Adipocyte (in vitro differentiated cells): ENCODE measurements at regions not wholly inside any gene's neighbourhood (a gene's known extent, or its start where the extent isn't known, plus 50 kb on each side); places are given as distances from the start of the nearest gene placed in this dataset.
A peak's percentile ranks its signal among the peaks of the same experiment; 100 is the strongest.
"Not testable (repeated sequence)": the region's sequence is repeated elsewhere in the genome, so short reads cannot be mapped to it uniquely, and the experiment has no call there.

Experiments
- DNase-seq: peaks from one replicate; pipeline ENCODE4 v3.0.0-alpha.2; 2015; ENCODE audit warnings: low read depth
- H3K27me3 ChIP-seq: replicated peaks from 2 replicates; pipeline ENCODE4 v1.7.0; 2013; ENCODE audit warnings: mild to moderate bottlenecking, low read length, moderate library complexity; ENCODE audit not compliant: control insufficient read depth, insufficient read depth
- H3K36me3 ChIP-seq: 2 replicates; pipeline ENCODE4 v1.7.0; 2013; ENCODE audit warnings: low read length, mild to moderate bottlenecking, moderate library complexity; ENCODE audit not compliant: control insufficient read depth, insufficient read depth, severe bottlenecking
- H3K4me1 ChIP-seq: 2 replicates; pipeline ENCODE4 v1.7.0; 2013; ENCODE audit warnings: mild to moderate bottlenecking, low read length, moderate library complexity; ENCODE audit not compliant: control insufficient read depth, insufficient read depth
- H3K4me3 ChIP-seq: 2 replicates; pipeline ENCODE4 v1.7.0; 2013; ENCODE audit warnings: mild to moderate bottlenecking, low read length, moderate library complexity
- H3K9ac ChIP-seq: 2 replicates; pipeline ENCODE4 v1.7.0; 2013; ENCODE audit warnings: mild to moderate bottlenecking, low read length, moderate library complexity
- H3K9me3 ChIP-seq: 2 replicates; pipeline ENCODE4 v1.7.0; 2013; ENCODE audit warnings: mild to moderate bottlenecking, low read length, moderate library complexity; ENCODE audit not compliant: control insufficient read depth

- Histone ChIP-seq H3K36me3 (no peaks in the 10 kb centered on the region), H3K9ac (no peak overlapping the region), H3K9me3 (no peaks in the 10 kb centered on the region), H3K4me3 (no peak overlapping the region), H3K27me3 (no peaks in the 10 kb centered on the region), H3K4me1 (peaks cover 17% of the 10 kb centered on the region)
- DNase-seq, result peak; percentile 50
Measured at GRCh38 chr5:163569284-163569683, 63.9 kb downstream of the MAT2B start.

- DNase-seq, result peak; percentile 70
- Histone ChIP-seq H3K9ac (no peak overlapping the region), H3K4me3 (no peak overlapping the region), H3K27me3 (no peaks in the 10 kb centered on the region), H3K4me1 (peaks cover 5% of the 10 kb centered on the region), H3K36me3 (no peaks in the 10 kb centered on the region), H3K9me3 (no peaks in the 10 kb centered on the region)
Measured at GRCh38 chr5:163571744-163572143, 66.3 kb downstream of the MAT2B start.

- DNase-seq, result no peak
- Histone ChIP-seq H3K9ac (no peak overlapping the region), H3K9me3 (no peaks in the 10 kb centered on the region), H3K4me1 (peaks cover 5% of the 10 kb centered on the region), H3K27me3 (no peaks in the 10 kb centered on the region), H3K4me3 (no peak overlapping the region), H3K36me3 (no peaks in the 10 kb centered on the region)
Measured at GRCh38 chr5:163574472-163575440, 69.3 kb downstream of the MAT2B start.

- Histone ChIP-seq H3K36me3 (no peaks in the 10 kb centered on the region), H3K9ac (no peak overlapping the region)
Measured at GRCh38 chr5:163578652-163579051, 73.2 kb downstream of the MAT2B start.

GRCh38 chr5:163579729-163580128 is 74.3 kb downstream of the MAT2B start:
- H3K27me3 ChIP-seq, result no peaks in the 10 kb centered on the region

More at GRCh38 chr5:163578652-163579051, 73.2 kb downstream of the MAT2B start:
- no peaks in the 10 kb centered on the region for H3K9me3 ChIP-seq
- H3K4me3 ChIP-seq, result no peak overlapping the region
- no peaks in the 10 kb centered on the region for H3K27me3 ChIP-seq
- no peaks in the 10 kb centered on the region for H3K4me1 ChIP-seq
- DNase-seq, result no peak

GRCh38 chr5:163580516-163580915 is 75.1 kb downstream of the MAT2B start:
- H3K4me1 ChIP-seq, result no peaks in the 10 kb centered on the region
- H3K27me3 ChIP-seq, result no peaks in the 10 kb centered on the region
- H3K9me3 ChIP-seq, result no peaks in the 10 kb centered on the region

More at GRCh38 chr5:163579729-163580128, 74.3 kb downstream of the MAT2B start:
- no peaks in the 10 kb centered on the region for H3K36me3 ChIP-seq
- H3K4me3 ChIP-seq, result no peak overlapping the region
- no peaks in the 10 kb centered on the region for H3K4me1 ChIP-seq
- H3K9ac ChIP-seq, result no peak overlapping the region
- no peak for DNase-seq
- no peaks in the 10 kb centered on the region for H3K9me3 ChIP-seq

GRCh38 chr5:163583491-163584153 is 78.2 kb downstream of the MAT2B start:
- H3K9ac ChIP-seq, H3K27me3 ChIP-seq, DNase-seq, H3K9me3 ChIP-seq, H3K4me1 ChIP-seq, H3K4me3 ChIP-seq, H3K36me3 ChIP-seq: not testable (repeated sequence)

More at GRCh38 chr5:163580516-163580915, 75.1 kb downstream of the MAT2B start:
- Histone ChIP-seq H3K4me3 (no peak overlapping the region), H3K36me3 (no peaks in the 10 kb centered on the region), H3K9ac (no peak overlapping the region)
- DNase-seq, result no peak

- no peak for DNase-seq
- H3K27me3 ChIP-seq, result no peaks in the 10 kb centered on the region
Measured at GRCh38 chr5:163585206-163585605, 79.8 kb downstream of the MAT2B start.

GRCh38 chr5:163586531-163586956 is 81.1 kb downstream of the MAT2B start:
- H3K4me1 ChIP-seq, result peaks cover 9% of the 10 kb centered on the region
- no peaks in the 10 kb centered on the region for H3K9me3 ChIP-seq
- H3K9ac ChIP-seq, result no peak overlapping the region
- H3K4me3 ChIP-seq, result no peak overlapping the region
- no peaks in the 10 kb centered on the region for H3K27me3 ChIP-seq
- H3K36me3 ChIP-seq, result no peaks in the 10 kb centered on the region
- DNase-seq, result peak; percentile 15

More at GRCh38 chr5:163585206-163585605, 79.8 kb downstream of the MAT2B start:
- Histone ChIP-seq H3K36me3 (no peaks in the 10 kb centered on the region), H3K9me3 (no peaks in the 10 kb centered on the region), H3K9ac (no peak overlapping the region), H3K4me3 (no peak overlapping the region), H3K4me1 (peaks cover 9% of the 10 kb centered on the region)

- DNase-seq, result no peak
- Histone ChIP-seq H3K9ac (no peak overlapping the region), H3K36me3 (no peaks in the 10 kb centered on the region), H3K27me3 (peaks cover 3% of the 10 kb centered on the region), H3K4me1 (no peaks in the 10 kb centered on the region), H3K9me3 (no peaks in the 10 kb centered on the region), H3K4me3 (no peak overlapping the region)
Measured at GRCh38 chr5:163594951-163595350, 89.5 kb downstream of the MAT2B start.

GRCh38 chr5:163595932-163596607 is 90.7 kb downstream of the MAT2B start:
- no peak overlapping the region for H3K4me3 ChIP-seq
- H3K4me1 ChIP-seq, result no peaks in the 10 kb centered on the region
- peaks cover 4% of the 10 kb centered on the region for H3K27me3 ChIP-seq
- H3K9ac ChIP-seq, result no peak overlapping the region
- DNase-seq, result no peak
- no peaks in the 10 kb centered on the region for H3K36me3 ChIP-seq
- peaks cover 2% of the 10 kb centered on the region for H3K9me3 ChIP-seq
